ENCODE measurements at regions not wholly inside any gene's neighbourhood (a gene's known extent, or its start where the extent isn't known, plus 50 kb on each side); places are given as distances from the start of the nearest gene placed in this dataset.

DNA sequence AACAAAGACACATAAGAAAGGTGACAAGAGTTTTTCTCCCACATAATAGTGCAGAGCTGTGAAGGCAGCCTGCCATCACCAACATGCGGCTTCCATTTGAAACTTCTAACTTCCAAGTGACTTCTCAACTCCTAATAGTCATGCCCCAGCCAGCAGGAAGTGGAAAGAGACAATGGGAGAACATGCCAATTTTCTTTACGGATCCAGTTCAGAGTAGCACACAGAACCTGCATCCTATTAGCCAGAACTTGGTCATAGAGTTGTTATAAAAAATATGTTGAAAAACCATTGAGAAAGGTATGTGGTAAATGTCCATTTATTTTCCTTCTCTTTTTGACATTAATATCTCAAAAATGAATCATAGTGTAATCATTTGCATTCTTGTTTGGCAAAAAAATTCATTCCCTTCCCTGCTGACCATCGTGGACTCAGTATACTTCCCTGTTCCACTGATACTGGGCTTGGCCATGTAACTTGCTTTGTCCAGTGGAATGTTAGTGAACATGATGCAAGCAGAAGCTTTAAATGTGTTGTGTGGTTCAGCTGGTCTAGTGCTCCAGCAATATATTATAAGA is 197.4 kb downstream of the SEC16B start:
- no peak for DNase-seq (ENCODE audit: low spot score in 2 of 2)
- intact Hi-C loops (cut with DNase I; ENCODE audit: low total_unique reads) = no loop called here
- H3K4me3 ChIP-seq (ENCODE audit: low read depth, poor library complexity, severe bottlenecking) = no peak overlapping the region
- TF ChIP-seq CTCF (IDR thresholded peaks at IDR 0.05) (no peak), POLR2A (IDR thresholded peaks at IDR 0.05) (no peak)
- WGBS, 2 donors = 74 to 77% methylated on average over 3 of the region's 3 CpGs

DNA sequence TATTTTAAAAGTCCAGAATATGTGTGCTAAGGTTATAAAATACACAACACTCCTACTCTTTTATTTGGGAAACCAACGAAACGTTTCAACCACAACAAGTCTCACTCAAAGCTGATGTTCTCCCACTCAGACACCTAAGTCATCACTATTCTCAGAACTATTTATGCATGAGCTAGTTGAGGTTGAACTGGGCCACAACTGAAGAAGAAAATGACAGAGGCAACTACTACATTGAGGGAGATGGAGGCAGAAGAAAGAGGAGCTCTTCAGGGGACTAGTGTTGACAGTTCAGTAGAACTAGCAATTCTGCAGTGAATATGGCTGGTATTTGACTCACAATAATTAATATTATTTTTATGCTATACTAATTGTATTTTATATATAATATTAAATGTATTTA is 198.2 kb downstream of the SEC16B start:
- intact Hi-C loops (cut with DNase I; ENCODE audit: low total_unique reads) = no loop called here
- DNase-seq (ENCODE audit: low spot score in 2 of 2) = no peak
- 85 to 95% methylated on average over 2 of the region's 2 CpGs for WGBS, 2 donors
- no peak overlapping the region for H3K4me3 ChIP-seq (ENCODE audit: low read depth, poor library complexity, severe bottlenecking)
- TF ChIP-seq CTCF (IDR thresholded peaks at IDR 0.05) (no peak), POLR2A (IDR thresholded peaks at IDR 0.05) (no peak)

DNA sequence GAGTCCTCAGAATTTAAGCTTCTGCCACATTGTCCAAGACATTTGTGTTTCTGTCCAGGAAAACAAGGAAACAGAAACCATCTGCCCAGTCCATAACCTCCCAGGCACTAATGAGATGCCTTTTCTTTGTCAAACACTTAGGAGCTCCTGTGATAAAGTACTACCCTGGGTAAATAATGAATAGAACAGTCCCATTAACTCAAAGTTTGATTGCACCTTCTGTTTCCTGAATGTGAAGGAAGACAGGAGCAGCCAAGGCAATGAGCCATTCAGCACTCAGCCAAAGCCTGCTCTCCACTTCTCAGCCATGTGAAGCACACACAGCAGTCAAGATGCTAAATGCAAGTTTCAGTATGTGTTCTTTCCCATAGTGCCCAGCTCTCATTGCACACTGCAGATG is 199.8 kb downstream of the SEC16B start:
- no peak for DNase-seq (ENCODE audit: low spot score in 2 of 2)
- no peak for TF ChIP-seq POLR2A (IDR thresholded peaks at IDR 0.05)
- no peak for TF ChIP-seq CTCF (IDR thresholded peaks at IDR 0.05)
- intact Hi-C loops (cut with DNase I; ENCODE audit: low total_unique reads) = no loop called here
- H3K4me3 ChIP-seq (ENCODE audit: low read depth, poor library complexity, severe bottlenecking) = no peak overlapping the region

DNA sequence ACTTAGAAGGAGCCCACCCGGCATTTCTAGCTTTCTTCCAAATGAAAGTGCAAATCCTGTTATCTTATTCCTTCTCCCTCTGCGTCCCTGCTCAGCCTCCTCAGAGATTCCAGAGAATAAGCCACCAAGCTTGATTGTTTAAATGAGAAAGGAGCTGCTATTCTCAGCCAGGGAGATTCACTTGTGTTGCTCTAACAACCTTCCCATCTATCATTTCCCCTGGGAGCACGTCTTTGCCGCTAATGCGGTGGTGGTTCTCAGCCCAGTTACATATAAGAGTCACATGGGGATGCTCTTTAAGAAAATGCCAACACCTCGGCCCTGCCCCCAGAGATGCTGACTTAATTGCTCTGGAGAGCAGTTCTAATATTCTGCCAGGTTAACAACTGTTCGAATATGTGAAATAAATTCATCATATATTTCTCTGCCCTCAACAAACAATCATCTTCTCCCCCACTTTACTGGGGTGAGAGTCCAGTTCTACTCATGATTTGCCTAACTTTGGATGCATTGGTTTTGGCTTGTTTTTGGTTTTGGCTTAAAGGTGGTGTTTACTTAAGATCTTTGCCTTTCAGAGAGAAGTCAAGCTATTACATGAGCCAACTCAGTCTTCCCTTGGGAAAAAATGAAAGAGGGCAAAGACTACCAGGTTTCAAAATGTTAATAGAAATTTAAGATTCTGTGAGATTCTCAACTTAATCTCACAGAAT is 213.9 kb downstream of the SEC16B start:
- DNase-seq (ENCODE audit: low spot score in 2 of 2) = no peak
- no peak overlapping the region for H3K4me3 ChIP-seq (ENCODE audit: low read depth, poor library complexity, severe bottlenecking)
- WGBS, 2 donors = 69 to 72% methylated on average over 7 of the region's 7 CpGs
- intact Hi-C loops (cut with DNase I; ENCODE audit: low total_unique reads) = no loop called here
- TF ChIP-seq POLR2A (IDR thresholded peaks at IDR 0.05) (no peak), CTCF (IDR thresholded peaks at IDR 0.05) (no peak)

- no peak for DNase-seq (ENCODE audit: low spot score in 2 of 2)
- no peak overlapping the region for H3K4me3 ChIP-seq (ENCODE audit: low read depth, poor library complexity, severe bottlenecking)
- WGBS, 2 donors = 21 to 28% methylated on average over 2 of the region's 2 CpGs
- TF ChIP-seq CTCF (IDR thresholded peaks at IDR 0.05) = no peak
- no peak for TF ChIP-seq POLR2A (IDR thresholded peaks at IDR 0.05)
- intact Hi-C loops (cut with DNase I; ENCODE audit: low total_unique reads) = no loop called here
These were observed 215.3 kb downstream of the SEC16B start for GRCh38 chr1:177754603-177755002.

DNA sequence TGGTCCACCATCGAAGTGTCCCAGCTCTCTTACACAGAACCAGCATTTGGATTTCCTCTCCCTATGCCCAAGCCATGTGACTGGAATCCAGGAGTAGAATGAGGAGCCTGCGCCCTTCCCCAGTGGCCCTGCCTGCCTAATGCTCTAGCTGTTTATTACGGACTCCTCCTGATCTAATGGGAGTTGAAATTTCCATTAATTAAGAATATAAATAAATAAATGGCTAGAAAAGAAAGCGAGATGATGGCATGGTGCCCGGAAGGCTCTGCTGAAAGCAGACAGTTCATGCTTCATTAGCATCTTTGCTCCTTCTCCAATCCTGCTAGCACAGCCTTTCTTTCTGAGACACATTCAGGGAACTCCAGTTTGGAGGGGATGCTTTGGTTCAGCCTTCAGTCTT is 216.2 kb downstream of the SEC16B start:
- 60 to 67% methylated on average over 5 of the region's 5 CpGs for WGBS, 2 donors
- TF ChIP-seq POLR2A (IDR thresholded peaks at IDR 0.05) (no peak), CTCF (IDR thresholded peaks at IDR 0.05) (no peak)
- DNase-seq (ENCODE audit: low spot score in 2 of 2) = no peak
- intact Hi-C loops (cut with DNase I; ENCODE audit: low total_unique reads) = no loop called here
- H3K4me3 ChIP-seq (ENCODE audit: low read depth, poor library complexity, severe bottlenecking) = no peak overlapping the region
